ENCODE measurements at regions not wholly inside any gene's neighbourhood (a gene's known extent, or its start where the extent isn't known, plus 50 kb on each side); places are given as distances from the start of the nearest gene placed in this dataset.

DNA sequence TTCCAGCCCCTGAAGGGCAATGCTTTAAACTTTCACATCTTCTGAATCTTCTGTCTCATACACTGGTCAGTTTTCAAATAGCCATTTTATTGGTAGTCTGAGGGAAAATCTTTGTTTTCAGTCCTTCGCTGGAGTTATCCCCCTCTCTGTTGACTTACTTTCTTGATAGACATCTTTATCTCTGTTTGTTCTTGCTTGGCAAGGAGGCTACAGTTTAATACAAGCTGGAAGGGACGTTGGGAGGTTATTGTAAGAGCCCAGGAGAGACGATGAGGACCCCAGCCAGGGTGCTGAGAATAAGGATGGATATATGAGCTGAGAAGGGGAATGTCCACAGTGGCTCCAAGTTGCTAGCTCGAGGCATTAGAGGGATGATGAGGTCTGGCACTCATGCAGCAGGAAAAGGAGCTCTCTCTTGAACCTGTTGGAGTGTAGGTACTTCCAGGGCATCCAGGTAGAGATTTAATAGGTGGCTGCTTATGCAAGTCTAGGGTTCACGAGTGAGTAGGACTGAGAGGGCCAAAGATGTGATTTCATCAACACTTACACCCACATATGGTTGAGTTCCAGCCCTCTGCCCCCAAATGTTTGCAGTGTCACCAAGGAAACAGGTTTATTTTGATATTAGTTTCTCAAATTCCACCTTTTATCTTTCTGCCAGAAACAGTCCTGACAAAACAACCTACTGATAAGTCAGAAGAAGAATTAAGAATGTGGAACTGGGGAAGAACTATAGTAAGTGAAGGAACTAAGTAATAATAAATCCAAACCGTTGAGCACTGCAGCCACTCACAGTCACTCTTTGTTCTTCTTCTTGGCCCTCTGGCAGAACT, 237.3 kb upstream of the PROX1 start:
- Mint-ChIP-seq H3K4me3 (no peak overlapping the region), H3K27ac (no peak overlapping the region), H3K27me3 (no peaks in the 10 kb centered on the region), H3K4me1 (no peaks in the 10 kb centered on the region), H3K9me3 (ENCODE audit: insufficient read depth) (peaks cover 3% of the 10 kb centered on the region)
- Histone ChIP-seq H2AFZ (ENCODE audit: insufficient read depth, low read depth, low read length, poor library complexity, severe bottlenecking) (no peak overlapping the region), H3K36me3 (replicated peaks in 1 of 2; ENCODE audit: control extremely low read depth in 1 of 2, control insufficient read depth in 1 of 2, extremely low read depth in 1 of 2, insufficient read depth in 2 of 2, low read length in 1 of 2) (no peaks in the 10 kb centered on the region), H3K27me3 (replicated peaks in 1 of 4; ENCODE audit: control extremely low read depth in 1 of 4, control insufficient read depth in 3 of 4, insufficient read depth in 4 of 4, low read length in 3 of 4) (peaks cover 0 to 4% (median 0%) of the 10 kb centered on the region in 4 experiments), H3K4me1 (ENCODE audit: control insufficient read depth in 2 of 2, insufficient read depth in 2 of 2, low read length in 2 of 2) (no peaks in the 10 kb centered on the region), H3K27ac (ENCODE audit: low read length in 2 of 2) (no peak overlapping the region), H3K4me3 (ENCODE audit: control extremely low read depth in 1 of 5, extremely low read depth in 1 of 5, insufficient read depth in 1 of 5, low read depth in 2 of 5, low read length in 4 of 5) (no peak overlapping the region), H4K20me1 (ENCODE audit: control insufficient read depth, insufficient read depth, low read length, poor library complexity, severe bottlenecking) (no peaks in the 10 kb centered on the region), H3K9ac (ENCODE audit: low read length) (no peak overlapping the region), H3K4me2 (replicated peaks; ENCODE audit: low read depth, low read length, poor library complexity, severe bottlenecking) (no peak overlapping the region), H3K9me3 (ENCODE audit: control extremely low read depth in 1 of 3, control insufficient read depth in 2 of 3, insufficient read depth in 1 of 3, low read length in 2 of 3) (peaks cover 0 to 4% (median 0%) of the 10 kb centered on the region in 3 donors), H3K79me2 (ENCODE audit: control insufficient read depth, insufficient read depth, low read length) (no peaks in the 10 kb centered on the region)
- ChIA-PET CTCF (no interaction called here), POLR2A (no interaction called here)
- DNase-seq: no peak
- intact Hi-C loops (cut with micrococcal nuclease): no loop called here
- TF ChIP-seq EZH2 (IDR thresholded peaks at IDR 0.05; ENCODE audit: borderline replicate concordance, insufficient read depth, low read depth, low read length, poor library complexity, severe bottlenecking): no peak
- TF ChIP-seq, protein P1, sequence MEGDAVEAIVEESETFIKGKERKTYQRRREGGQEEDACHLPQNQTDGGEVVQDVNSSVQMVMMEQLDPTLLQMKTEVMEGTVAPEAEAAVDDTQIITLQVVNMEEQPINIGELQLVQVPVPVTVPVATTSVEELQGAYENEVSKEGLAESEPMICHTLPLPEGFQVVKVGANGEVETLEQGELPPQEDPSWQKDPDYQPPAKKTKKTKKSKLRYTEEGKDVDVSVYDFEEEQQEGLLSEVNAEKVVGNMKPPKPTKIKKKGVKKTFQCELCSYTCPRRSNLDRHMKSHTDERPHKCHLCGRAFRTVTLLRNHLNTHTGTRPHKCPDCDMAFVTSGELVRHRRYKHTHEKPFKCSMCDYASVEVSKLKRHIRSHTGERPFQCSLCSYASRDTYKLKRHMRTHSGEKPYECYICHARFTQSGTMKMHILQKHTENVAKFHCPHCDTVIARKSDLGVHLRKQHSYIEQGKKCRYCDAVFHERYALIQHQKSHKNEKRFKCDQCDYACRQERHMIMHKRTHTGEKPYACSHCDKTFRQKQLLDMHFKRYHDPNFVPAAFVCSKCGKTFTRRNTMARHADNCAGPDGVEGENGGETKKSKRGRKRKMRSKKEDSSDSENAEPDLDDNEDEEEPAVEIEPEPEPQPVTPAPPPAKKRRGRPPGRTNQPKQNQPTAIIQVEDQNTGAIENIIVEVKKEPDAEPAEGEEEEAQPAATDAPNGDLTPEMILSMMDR (IDR thresholded peaks at IDR 0.05): no peak
- ATAC-seq (ENCODE audit: low read depth): no peak
- 63% methylated on average over 3 of the region's 6 CpGs for WGBS (ENCODE audit: insufficient coverage)

DNA sequence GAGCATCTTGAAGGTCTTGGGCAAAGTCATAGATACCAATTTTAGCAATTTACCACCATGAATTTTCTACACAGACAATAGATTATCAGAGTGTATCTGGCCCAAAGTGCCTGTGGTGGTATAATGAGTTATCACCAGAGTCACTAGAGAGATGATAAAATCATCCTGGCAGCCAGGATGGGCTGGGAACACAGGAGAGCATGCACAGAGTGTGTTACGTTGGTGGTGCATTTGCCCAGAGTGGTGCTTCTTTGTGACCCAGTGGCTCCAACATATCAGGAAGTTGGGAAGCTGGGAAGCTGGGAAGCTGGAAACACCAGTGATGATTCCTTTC, 236.7 kb upstream of the PROX1 start:
- Mint-ChIP-seq H3K9me3 (ENCODE audit: insufficient read depth) (peaks cover 3% of the 10 kb centered on the region), H3K27me3 (no peaks in the 10 kb centered on the region), H3K4me1 (no peaks in the 10 kb centered on the region), H3K4me3 (no peak overlapping the region), H3K27ac (no peak overlapping the region)
- H3K4me2 ChIP-seq (replicated peaks; ENCODE audit: low read depth, low read length, poor library complexity, severe bottlenecking): no peak overlapping the region
- peaks cover 0 to 4% (median 0%) of the 10 kb centered on the region in 3 donors for H3K9me3 ChIP-seq (ENCODE audit: control extremely low read depth in 1 of 3, control insufficient read depth in 2 of 3, insufficient read depth in 1 of 3, low read length in 2 of 3)
- H3K79me2 ChIP-seq (ENCODE audit: control insufficient read depth, insufficient read depth, low read length): no peaks in the 10 kb centered on the region
- H3K27me3 ChIP-seq (replicated peaks in 1 of 4; ENCODE audit: control extremely low read depth in 1 of 4, control insufficient read depth in 3 of 4, insufficient read depth in 4 of 4, low read length in 3 of 4): peaks cover 0 to 4% (median 0%) of the 10 kb centered on the region in 4 experiments
- ATAC-seq (ENCODE audit: low read depth) (no peak), DNase-seq (no peak)
- no peaks in the 10 kb centered on the region for H3K4me1 ChIP-seq (ENCODE audit: control insufficient read depth in 2 of 2, insufficient read depth in 2 of 2, low read length in 2 of 2)
- no peak overlapping the region for H3K4me3 ChIP-seq (ENCODE audit: control extremely low read depth in 1 of 5, extremely low read depth in 1 of 5, insufficient read depth in 1 of 5, low read depth in 2 of 5, low read length in 4 of 5)
- ChIA-PET CTCF (no interaction called here), POLR2A (no interaction called here)
- intact Hi-C loops (cut with micrococcal nuclease): no loop called here
- H3K36me3 ChIP-seq (replicated peaks in 1 of 2; ENCODE audit: control extremely low read depth in 1 of 2, control insufficient read depth in 1 of 2, extremely low read depth in 1 of 2, insufficient read depth in 2 of 2, low read length in 1 of 2): no peaks in the 10 kb centered on the region
- H3K9ac ChIP-seq (ENCODE audit: low read length): no peak overlapping the region
- 75% methylated on average over 1 of the region's 1 CpG for WGBS (ENCODE audit: insufficient coverage)
- no peaks in the 10 kb centered on the region for H4K20me1 ChIP-seq (ENCODE audit: control insufficient read depth, insufficient read depth, low read length, poor library complexity, severe bottlenecking)
- no peak for TF ChIP-seq EZH2 (IDR thresholded peaks at IDR 0.05; ENCODE audit: borderline replicate concordance, insufficient read depth, low read depth, low read length, poor library complexity, severe bottlenecking)
- TF ChIP-seq, protein P1 (IDR thresholded peaks at IDR 0.05): no peak
- H2AFZ ChIP-seq (ENCODE audit: insufficient read depth, low read depth, low read length, poor library complexity, severe bottlenecking): no peak overlapping the region
- no peak overlapping the region for H3K27ac ChIP-seq (ENCODE audit: low read length in 2 of 2)

Measured in B cell (primary cell).